ENCODE measurements at regions not wholly inside any gene's neighbourhood (a gene's known extent, or its start where the extent isn't known, plus 50 kb on each side); places are given as distances from the start of the nearest gene placed in this dataset.

DNA sequence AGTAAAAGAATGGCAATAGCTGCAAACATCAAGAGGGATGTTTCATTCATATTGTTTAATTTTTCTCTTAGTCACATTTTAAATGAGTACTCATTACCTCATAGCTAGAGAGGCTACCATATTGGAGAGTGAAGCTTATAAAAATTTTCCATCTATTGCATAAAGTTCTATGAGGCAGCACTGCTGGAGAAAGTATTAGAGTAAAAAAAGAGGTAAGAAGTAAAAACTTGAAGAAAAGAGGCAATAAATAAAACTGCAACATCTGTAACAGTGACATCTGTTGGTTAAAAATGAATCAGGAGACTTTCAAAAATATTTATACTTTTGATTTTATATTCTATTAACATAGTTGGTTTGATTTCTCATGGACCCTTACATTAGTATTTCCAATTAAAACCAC lies 284.5 kb upstream of the SEMA3D start:
- Histone ChIP-seq H3K9me3 (ENCODE audit: insufficient read depth, low read length) (no peaks in the 10 kb centered on the region), H3K27ac (ENCODE audit: low read depth, low read length) (no peak overlapping the region), H3K9ac (ENCODE audit: low read length) (no peak overlapping the region), H3K27me3 (ENCODE audit: low read length) (no peaks in the 10 kb centered on the region), H4K20me1 (ENCODE audit: low read depth, low read length) (no peaks in the 10 kb centered on the region), H2AFZ (ENCODE audit: low read depth, low read length, severe bottlenecking) (no peak overlapping the region), H3F3A (ENCODE audit: insufficient read depth) (no peaks in the 10 kb centered on the region), H3K9me2 (replicated peaks; ENCODE audit: insufficient read depth, low read length) (no peaks in the 10 kb centered on the region), H3K4me2 (ENCODE audit: low read depth, low read length, poor library complexity, severe bottlenecking) (no peak overlapping the region), H3K4me3 (ENCODE audit: insufficient read depth, low read length, poor library complexity, severe bottlenecking) (no peak overlapping the region), H3K36me3 (ENCODE audit: low read length) (no peaks in the 10 kb centered on the region), H3K79me2 (ENCODE audit: insufficient read depth, low read length) (no peaks in the 10 kb centered on the region)
- TF ChIP-seq, protein P1, sequence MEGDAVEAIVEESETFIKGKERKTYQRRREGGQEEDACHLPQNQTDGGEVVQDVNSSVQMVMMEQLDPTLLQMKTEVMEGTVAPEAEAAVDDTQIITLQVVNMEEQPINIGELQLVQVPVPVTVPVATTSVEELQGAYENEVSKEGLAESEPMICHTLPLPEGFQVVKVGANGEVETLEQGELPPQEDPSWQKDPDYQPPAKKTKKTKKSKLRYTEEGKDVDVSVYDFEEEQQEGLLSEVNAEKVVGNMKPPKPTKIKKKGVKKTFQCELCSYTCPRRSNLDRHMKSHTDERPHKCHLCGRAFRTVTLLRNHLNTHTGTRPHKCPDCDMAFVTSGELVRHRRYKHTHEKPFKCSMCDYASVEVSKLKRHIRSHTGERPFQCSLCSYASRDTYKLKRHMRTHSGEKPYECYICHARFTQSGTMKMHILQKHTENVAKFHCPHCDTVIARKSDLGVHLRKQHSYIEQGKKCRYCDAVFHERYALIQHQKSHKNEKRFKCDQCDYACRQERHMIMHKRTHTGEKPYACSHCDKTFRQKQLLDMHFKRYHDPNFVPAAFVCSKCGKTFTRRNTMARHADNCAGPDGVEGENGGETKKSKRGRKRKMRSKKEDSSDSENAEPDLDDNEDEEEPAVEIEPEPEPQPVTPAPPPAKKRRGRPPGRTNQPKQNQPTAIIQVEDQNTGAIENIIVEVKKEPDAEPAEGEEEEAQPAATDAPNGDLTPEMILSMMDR (IDR thresholded peaks at IDR 0.05; ENCODE audit: insufficient read depth, low read length, poor library complexity, severe bottlenecking) = no peak
- TF ChIP-seq EZH2phosphoT487 (conservative IDR thresholded peaks at IDR 0.05; ENCODE audit: low read length) = no peak

DNA sequence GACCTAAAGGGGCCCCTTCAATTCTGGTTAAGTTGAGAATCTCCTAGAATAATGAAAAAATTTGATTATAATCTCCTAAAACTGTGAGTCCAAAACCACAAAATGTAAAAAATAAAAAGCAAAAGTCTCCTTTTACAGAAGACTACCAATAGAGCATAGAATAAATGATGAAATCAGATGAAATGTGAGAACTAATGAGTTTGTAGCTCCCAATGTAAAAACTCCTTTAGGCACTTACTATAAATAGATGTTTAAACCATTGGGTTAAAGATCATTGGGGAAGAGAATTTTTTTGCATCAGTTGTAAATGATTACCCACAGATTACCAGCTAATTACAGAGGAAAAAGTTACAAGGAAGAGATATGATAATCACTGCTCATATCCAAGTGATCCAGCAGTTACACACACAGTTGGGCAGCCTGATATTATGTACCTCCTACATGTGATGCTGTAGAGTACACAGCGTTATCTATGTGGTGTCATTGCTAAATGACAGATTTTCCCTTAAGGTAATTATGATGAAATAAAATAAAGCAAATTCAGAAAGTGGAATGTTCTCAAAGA lies 282.7 kb upstream of the SEMA3D start:
- Histone ChIP-seq H3K9me3 (ENCODE audit: insufficient read depth, low read length) (no peaks in the 10 kb centered on the region), H4K20me1 (ENCODE audit: low read depth, low read length) (no peaks in the 10 kb centered on the region), H2AFZ (ENCODE audit: low read depth, low read length, severe bottlenecking) (no peak overlapping the region), H3K36me3 (ENCODE audit: low read length) (no peaks in the 10 kb centered on the region), H3K9ac (ENCODE audit: low read length) (no peak overlapping the region), H3F3A (ENCODE audit: insufficient read depth) (no peaks in the 10 kb centered on the region), H3K9me2 (replicated peaks; ENCODE audit: insufficient read depth, low read length) (no peaks in the 10 kb centered on the region), H3K27ac (ENCODE audit: low read depth, low read length) (no peak overlapping the region), H3K4me3 (ENCODE audit: insufficient read depth, low read length, poor library complexity, severe bottlenecking) (no peak overlapping the region), H3K79me2 (ENCODE audit: insufficient read depth, low read length) (no peaks in the 10 kb centered on the region), H3K27me3 (ENCODE audit: low read length) (no peaks in the 10 kb centered on the region), H3K4me2 (ENCODE audit: low read depth, low read length, poor library complexity, severe bottlenecking) (no peak overlapping the region)
- no peak for TF ChIP-seq EZH2phosphoT487 (conservative IDR thresholded peaks at IDR 0.05; ENCODE audit: low read length)
- TF ChIP-seq, protein P1 (IDR thresholded peaks at IDR 0.05; ENCODE audit: insufficient read depth, low read length, poor library complexity, severe bottlenecking) = no peak

DNA sequence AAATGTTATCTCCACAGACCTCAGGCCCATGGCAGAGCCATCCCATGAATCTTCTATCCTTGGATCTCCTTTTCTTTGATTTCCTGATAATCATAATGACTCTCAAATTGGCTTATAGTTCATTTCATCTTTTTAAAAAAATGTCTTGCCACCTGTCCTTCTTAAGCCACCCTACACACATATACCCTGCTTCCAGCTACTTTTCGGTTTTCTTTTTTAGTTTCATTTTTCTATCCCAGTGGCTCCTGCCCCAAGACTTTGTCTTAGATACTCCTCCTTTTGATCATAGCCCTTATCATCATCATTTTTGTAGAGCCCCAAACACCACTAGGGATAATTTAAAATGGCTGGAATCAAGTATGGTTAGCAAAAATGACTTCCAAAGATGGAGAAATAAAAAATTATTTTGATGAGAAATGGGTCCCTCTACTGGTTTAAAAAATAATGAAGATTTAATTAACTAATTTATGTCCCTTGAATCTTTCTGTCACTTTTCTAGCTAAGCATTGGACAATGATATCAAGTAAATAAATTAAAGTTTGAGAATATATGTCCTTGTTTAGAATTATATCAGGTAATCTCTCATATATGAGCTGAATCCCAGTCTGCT lies 277.3 kb upstream of the SEMA3D start:
- Histone ChIP-seq H3K36me3 (ENCODE audit: low read length) (no peaks in the 10 kb centered on the region), H3K4me3 (ENCODE audit: insufficient read depth, low read length, poor library complexity, severe bottlenecking) (no peak overlapping the region), H3K9me3 (ENCODE audit: insufficient read depth, low read length) (no peaks in the 10 kb centered on the region), H3K4me2 (ENCODE audit: low read depth, low read length, poor library complexity, severe bottlenecking) (no peak overlapping the region), H4K20me1 (ENCODE audit: low read depth, low read length) (no peaks in the 10 kb centered on the region), H3K27ac (ENCODE audit: low read depth, low read length) (no peak overlapping the region), H3K27me3 (ENCODE audit: low read length) (no peaks in the 10 kb centered on the region), H3K9ac (ENCODE audit: low read length) (no peak overlapping the region), H3K9me2 (replicated peaks; ENCODE audit: insufficient read depth, low read length) (no peaks in the 10 kb centered on the region), H3F3A (ENCODE audit: insufficient read depth) (no peaks in the 10 kb centered on the region; the same call in 1 of the 2 replicates), H2AFZ (ENCODE audit: low read depth, low read length, severe bottlenecking) (no peak overlapping the region), H3K79me2 (ENCODE audit: insufficient read depth, low read length) (no peaks in the 10 kb centered on the region)
- TF ChIP-seq, protein P1 (IDR thresholded peaks at IDR 0.05; ENCODE audit: insufficient read depth, low read length, poor library complexity, severe bottlenecking) = no peak
- no peak for TF ChIP-seq EZH2phosphoT487 (conservative IDR thresholded peaks at IDR 0.05; ENCODE audit: low read length)

Measured in SU-DHL-6 (cell line).